Adipocyte (in vitro differentiated cells): ENCODE measurements at regions not wholly inside any gene's neighbourhood (a gene's known extent, or its start where the extent isn't known, plus 50 kb on each side); places are given as distances from the start of the nearest gene placed in this dataset.

ENCODE experiments used
- DNase-seq: peaks from one replicate; pipeline ENCODE4 v3.0.0-alpha.2; 2015; ENCODE audit warnings: low read depth
- H3K27me3 ChIP-seq: replicated peaks from 2 replicates; pipeline ENCODE4 v1.7.0; 2013; ENCODE audit warnings: mild to moderate bottlenecking, low read length, moderate library complexity; ENCODE audit not compliant: control insufficient read depth, insufficient read depth
- H3K36me3 ChIP-seq: 2 replicates; pipeline ENCODE4 v1.7.0; 2013; ENCODE audit warnings: low read length, mild to moderate bottlenecking, moderate library complexity; ENCODE audit not compliant: control insufficient read depth, insufficient read depth, severe bottlenecking
- H3K4me1 ChIP-seq: 2 replicates; pipeline ENCODE4 v1.7.0; 2013; ENCODE audit warnings: mild to moderate bottlenecking, low read length, moderate library complexity; ENCODE audit not compliant: control insufficient read depth, insufficient read depth
- H3K4me3 ChIP-seq: 2 replicates; pipeline ENCODE4 v1.7.0; 2013; ENCODE audit warnings: mild to moderate bottlenecking, low read length, moderate library complexity
- H3K9ac ChIP-seq: 2 replicates; pipeline ENCODE4 v1.7.0; 2013; ENCODE audit warnings: mild to moderate bottlenecking, low read length, moderate library complexity
- H3K9me3 ChIP-seq: 2 replicates; pipeline ENCODE4 v1.7.0; 2013; ENCODE audit warnings: mild to moderate bottlenecking, low read length, moderate library complexity; ENCODE audit not compliant: control insufficient read depth

DNA sequence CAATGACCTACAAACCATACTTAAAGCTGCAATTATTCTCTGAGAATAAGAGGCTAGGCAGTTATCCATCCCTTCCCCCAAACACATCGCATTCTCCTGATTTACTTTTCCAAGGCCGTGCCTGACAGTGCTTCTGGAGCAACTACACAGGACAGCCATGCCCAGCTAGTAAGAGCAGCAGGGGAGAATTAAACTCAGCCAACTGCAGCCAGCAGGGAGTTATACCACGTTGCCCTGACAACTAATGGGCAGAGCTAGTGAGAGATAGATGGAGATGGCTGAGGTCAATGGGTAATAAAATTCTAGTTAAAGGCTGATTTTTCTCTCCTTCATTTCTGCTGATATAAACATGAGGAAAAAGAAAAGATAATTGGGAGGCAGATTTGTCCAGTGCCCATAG is 193.8 kb upstream of the PPP2R3A start:
- Histone ChIP-seq H3K9me3 (peaks cover 3% of the 10 kb centered on the region), H3K4me3 (no peak overlapping the region), H3K9ac (no peak overlapping the region), H3K4me1 (no peaks in the 10 kb centered on the region), H3K36me3 (no peaks in the 10 kb centered on the region), H3K27me3 (no peaks in the 10 kb centered on the region)
- DNase-seq = no peak

DNA sequence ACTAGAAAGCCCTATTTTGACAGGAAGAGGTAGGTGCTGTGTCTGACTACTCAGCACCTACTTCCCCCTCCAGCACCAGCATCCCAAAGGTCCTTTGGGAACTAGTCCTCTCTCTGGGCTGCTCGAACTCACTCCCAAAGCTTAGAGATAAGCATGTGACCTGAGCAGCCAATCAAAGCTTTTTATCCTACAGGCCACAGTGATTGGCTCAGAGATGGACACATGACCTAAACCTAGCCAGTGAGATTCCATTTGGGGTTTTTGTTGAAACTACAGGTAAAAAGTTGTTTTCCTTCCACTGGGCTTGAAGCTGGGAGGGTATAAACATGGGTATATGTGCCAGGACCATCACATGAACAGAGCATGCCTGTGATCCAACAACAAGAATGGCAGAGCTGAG is 186.5 kb upstream of the PPP2R3A start:
- DNase-seq = no peak
- H3K4me1 ChIP-seq = no peaks in the 10 kb centered on the region
- H3K9ac ChIP-seq = no peak overlapping the region
- no peaks in the 10 kb centered on the region for H3K9me3 ChIP-seq
- H3K36me3 ChIP-seq = no peaks in the 10 kb centered on the region
- no peaks in the 10 kb centered on the region for H3K27me3 ChIP-seq
- no peak overlapping the region for H3K4me3 ChIP-seq

DNA sequence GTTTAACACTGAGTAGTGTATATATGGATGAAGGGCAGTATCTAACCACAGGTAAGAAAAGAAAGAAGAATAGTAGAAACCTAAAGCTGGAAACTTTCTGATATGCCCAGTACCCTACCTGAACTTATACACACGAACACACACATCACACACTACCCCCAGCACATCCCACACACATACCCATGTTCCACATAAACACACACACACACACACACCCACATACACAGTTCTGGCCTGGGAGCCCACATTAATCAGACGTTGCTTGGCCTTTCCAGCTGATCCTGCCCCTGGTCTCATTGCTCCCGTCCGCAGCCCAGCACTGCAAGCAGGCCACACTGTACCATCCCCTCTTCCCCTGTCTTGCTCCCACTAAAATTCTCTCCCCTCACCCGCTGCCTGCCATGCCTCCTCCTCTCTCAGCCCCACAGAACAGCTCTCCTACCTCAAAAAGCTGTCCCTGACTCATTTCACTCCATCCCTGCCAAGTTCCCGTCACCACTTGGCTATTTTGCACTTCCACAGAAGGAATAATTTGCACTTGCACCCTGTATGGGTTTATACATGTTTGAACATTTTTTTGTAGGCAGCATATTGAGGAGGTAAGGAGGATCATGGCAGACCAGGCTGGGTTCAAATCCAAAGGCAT is 185.8 kb upstream of the PPP2R3A start:
- DNase-seq = no peak
- Histone ChIP-seq H3K9me3 (no peaks in the 10 kb centered on the region), H3K9ac (no peak overlapping the region), H3K4me3 (no peak overlapping the region), H3K36me3 (no peaks in the 10 kb centered on the region), H3K27me3 (no peaks in the 10 kb centered on the region), H3K4me1 (no peaks in the 10 kb centered on the region)

DNA sequence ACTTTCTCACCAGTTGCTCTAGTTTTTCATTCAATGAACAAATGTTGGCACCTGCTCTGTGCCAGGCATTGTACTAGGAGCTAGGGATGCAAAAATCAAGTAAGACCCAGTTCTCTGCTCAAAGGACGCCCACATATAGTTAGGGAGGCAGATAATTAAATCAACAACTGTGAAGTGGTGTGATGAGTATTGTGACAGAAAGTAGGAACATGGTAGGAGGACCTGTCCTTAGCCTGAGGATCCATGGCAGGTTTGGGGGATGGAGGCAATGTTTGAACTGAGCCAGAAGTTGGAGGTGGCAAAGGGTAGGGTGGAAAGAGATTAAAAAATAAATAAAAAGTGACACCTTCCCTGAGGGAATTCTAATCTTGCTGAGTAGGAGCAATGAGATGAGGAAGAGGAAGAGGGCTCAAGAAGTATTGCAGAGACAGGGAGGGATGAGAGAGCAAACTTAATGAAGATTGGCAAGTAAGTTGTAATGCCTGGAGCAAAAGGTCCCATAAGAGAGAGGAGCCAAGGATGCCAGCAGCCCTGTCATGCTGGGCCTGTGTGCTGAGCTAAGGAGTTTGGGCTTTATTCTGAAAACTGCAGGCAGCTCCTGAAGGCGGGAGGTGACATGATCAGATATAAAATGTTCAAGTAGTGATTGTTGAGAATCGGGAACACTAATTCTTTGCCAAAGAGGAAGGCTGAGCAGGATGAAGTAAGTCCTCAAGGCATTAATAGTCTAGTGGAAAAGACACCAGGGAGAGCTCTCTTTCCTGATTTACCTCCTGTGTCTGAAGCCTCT is 184.3 kb upstream of the PPP2R3A start:
- Histone ChIP-seq H3K36me3 (no peaks in the 10 kb centered on the region), H3K27me3 (no peaks in the 10 kb centered on the region), H3K9me3 (no peaks in the 10 kb centered on the region), H3K9ac (no peak overlapping the region), H3K4me1 (no peaks in the 10 kb centered on the region), H3K4me3 (no peak overlapping the region)
- DNase-seq = no peak

DNA sequence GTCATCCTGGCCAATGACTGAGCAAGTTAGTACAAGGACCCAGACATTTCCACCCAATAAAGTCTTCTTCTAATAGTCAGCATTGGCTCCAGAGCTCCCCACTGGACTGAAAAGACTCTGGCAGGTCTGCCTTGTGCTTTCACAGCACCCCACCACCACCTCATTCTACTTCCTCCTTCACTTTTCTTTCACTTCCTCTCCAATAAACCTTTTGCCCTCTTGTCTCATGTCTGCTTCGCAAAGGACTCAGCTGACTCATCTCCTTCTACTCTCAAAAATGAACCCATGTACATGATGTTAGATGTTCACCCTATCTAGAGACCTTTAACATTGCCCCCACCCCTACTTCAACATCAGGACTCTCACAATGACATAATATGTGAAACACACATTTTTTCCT is 181.0 kb upstream of the PPP2R3A start:
- no peak overlapping the region for H3K9ac ChIP-seq
- no peak for DNase-seq
- no peaks in the 10 kb centered on the region for H3K9me3 ChIP-seq

DNA sequence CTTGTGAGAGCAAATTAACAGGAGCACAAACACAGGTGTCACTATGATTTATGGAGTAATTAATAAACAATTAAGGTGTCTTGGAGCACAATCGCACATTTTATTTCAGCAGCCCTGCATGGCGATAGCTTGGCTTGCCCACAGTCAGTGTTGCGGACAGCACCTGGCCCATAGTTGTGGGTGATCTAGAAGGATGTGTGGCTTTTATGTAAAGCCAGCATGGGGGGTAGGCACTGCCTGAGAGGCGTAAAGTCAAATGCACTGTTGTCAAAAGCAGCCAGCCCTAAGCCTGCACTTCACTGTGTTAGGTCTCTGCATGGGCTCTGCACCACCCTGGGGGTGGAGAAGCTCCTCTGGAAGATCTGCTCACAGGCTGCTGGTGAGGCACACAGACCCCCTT is 177.4 kb upstream of the PPP2R3A start:
- no peak for DNase-seq
- Histone ChIP-seq H3K27me3 (no peaks in the 10 kb centered on the region), H3K4me1 (no peaks in the 10 kb centered on the region), H3K9ac (no peak overlapping the region), H3K36me3 (no peaks in the 10 kb centered on the region), H3K4me3 (no peak overlapping the region), H3K9me3 (no peaks in the 10 kb centered on the region)

More for the DNA sequence above, 181.0 kb upstream of the PPP2R3A start:
- Histone ChIP-seq H3K36me3 (no peaks in the 10 kb centered on the region), H3K4me1 (no peaks in the 10 kb centered on the region), H3K4me3 (no peak overlapping the region), H3K27me3 (no peaks in the 10 kb centered on the region)

DNA sequence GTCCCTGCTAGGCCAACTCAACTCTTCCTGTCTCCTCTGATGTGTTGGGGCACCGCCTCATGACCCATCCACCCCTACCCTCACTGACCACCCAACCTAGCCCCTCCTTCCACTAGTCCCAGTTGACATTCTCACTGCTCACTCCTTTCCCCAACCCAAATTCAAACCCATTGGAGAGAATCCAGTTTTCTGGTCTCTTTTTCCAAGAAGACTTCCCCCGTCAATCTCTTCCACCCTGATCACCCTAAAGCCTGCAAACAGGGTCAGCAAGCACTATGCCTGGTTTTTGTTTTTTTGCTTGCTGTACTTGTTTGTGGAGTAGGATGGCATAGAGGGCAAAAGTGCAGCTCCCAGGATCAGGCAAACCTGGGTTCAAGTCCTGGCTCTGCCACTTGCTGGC is 176.6 kb upstream of the PPP2R3A start:
- no peaks in the 10 kb centered on the region for H3K9me3 ChIP-seq
- no peaks in the 10 kb centered on the region for H3K36me3 ChIP-seq
- H3K4me3 ChIP-seq = no peak overlapping the region
- H3K4me1 ChIP-seq = no peaks in the 10 kb centered on the region
- DNase-seq = no peak
- no peak overlapping the region for H3K9ac ChIP-seq
- H3K27me3 ChIP-seq = no peaks in the 10 kb centered on the region

DNA sequence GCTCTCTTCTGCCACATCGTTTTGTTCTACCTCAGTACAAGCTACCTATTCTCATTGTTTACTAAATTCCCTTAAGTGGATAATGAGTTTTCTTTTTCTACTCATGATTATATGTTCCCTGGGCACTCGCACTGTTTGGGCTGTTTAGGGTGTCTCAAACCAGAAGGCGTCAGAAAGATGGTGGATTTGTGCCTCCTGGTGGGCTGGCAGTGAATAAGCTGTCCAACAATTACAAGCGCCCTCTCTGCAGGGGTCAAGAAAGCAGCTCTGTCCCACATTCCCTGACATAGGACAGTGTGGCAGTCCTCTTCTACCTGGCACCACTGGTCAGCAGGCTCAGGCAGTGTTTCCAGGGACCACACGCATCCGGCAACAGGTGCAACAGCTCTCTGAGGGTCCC is 173.4 kb upstream of the PPP2R3A start:
- no peak overlapping the region for H3K4me3 ChIP-seq
- H3K4me1 ChIP-seq = no peaks in the 10 kb centered on the region
- peaks cover 3% of the 10 kb centered on the region for H3K9me3 ChIP-seq
- H3K36me3 ChIP-seq = no peaks in the 10 kb centered on the region
- H3K27me3 ChIP-seq = no peaks in the 10 kb centered on the region
- H3K9ac ChIP-seq = no peak overlapping the region
- DNase-seq = no peak

DNA sequence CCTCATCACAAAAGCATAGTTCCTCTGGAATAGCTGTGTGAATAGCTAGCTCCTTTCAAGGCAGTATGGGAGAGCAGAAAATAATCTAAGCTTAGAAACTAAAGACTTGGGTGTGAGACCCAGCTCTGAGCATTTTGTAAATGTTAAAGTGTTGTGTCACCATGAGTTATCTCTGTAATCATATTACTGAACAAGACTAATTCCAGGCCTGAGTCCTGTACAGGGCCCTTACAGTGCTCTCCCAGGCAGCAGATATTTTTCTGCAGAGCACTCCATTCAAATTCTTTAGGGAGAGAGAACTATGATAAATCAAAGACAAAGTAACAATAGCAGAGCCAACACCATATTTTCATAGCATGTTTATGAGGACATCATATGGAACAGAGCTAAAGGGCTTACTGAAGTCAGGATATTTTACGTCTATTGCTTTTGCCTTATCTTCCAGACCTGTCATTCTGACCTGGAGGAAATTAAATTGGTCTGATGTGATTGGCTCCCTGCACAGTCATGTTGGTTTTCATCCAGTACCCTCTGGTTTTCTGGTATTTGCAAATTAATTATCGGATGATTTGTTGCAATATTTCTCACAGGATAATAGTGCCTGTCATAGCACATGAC is 172.6 kb upstream of the PPP2R3A start:
- Histone ChIP-seq H3K36me3 (no peaks in the 10 kb centered on the region), H3K9ac (no peak overlapping the region), H3K4me1 (no peaks in the 10 kb centered on the region), H3K27me3 (no peaks in the 10 kb centered on the region), H3K9me3 (peaks cover 3% of the 10 kb centered on the region), H3K4me3 (no peak overlapping the region)
- DNase-seq = no peak

DNA sequence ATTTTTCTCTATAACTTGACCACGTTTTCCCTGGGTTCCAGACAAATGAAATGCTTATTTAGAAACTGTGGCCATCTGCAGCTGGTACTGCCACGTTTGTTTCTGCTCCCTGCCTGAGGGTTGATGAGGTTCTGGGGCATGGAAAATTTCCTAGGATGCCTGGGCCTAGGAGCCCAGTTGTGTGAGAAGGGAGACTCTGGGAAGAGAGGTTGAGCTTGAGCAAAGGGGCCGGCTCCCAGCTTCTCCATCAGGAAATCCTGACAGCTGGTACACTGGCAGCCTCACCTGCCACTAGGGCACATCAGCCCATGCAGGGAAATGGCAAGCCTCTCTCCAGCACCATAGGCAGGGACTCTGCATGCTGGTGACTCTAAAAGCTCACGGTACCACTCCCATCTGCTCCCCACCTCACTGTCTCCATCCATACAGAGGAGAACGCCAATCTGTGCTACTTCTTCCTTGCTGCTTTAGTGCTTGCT is 165.4 kb upstream of the PPP2R3A start:
- no peaks in the 10 kb centered on the region for H3K4me1 ChIP-seq
- DNase-seq = no peak
- peaks cover 3% of the 10 kb centered on the region for H3K9me3 ChIP-seq
- H3K27me3 ChIP-seq = no peaks in the 10 kb centered on the region
- no peak overlapping the region for H3K4me3 ChIP-seq
- H3K9ac ChIP-seq = no peak overlapping the region
- H3K36me3 ChIP-seq = no peaks in the 10 kb centered on the region

DNA sequence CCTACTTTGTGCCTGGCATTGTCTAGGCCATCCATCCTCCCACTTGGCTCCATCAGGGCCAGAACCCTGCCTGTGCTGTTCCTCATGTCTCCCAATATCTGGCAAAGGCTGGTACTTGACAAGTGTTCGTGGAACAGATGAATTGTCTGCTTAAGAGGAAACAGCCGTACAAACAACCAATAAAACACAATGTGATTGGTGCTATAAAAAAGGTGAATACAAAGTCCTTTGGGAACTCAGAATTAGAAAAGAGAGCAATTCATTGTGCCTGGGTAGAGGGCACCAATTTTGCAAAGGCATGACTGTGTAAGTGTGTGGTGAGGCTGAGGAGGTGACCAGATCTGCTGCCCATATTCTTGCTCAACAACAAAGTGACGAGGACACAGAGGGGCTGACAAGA is 164.5 kb upstream of the PPP2R3A start:
- peaks cover 3% of the 10 kb centered on the region for H3K9me3 ChIP-seq
- no peaks in the 10 kb centered on the region for H3K4me1 ChIP-seq
- peaks cover 4% of the 10 kb centered on the region for H3K27me3 ChIP-seq
- DNase-seq = no peak
- H3K9ac ChIP-seq = no peak overlapping the region
- no peak overlapping the region for H3K4me3 ChIP-seq
- H3K36me3 ChIP-seq = no peaks in the 10 kb centered on the region
